HS-5 (cell line): ENCODE measurements at regions not wholly inside any gene's neighbourhood (a gene's known extent, or its start where the extent isn't known, plus 50 kb on each side); places are given as distances from the start of the nearest gene placed in this dataset.

Experiments
- DNase-seq: peaks from one replicate; pipeline ENCODE4 v3.0.0-alpha.2; 2012; ENCODE audit warnings: low read depth

DNA sequence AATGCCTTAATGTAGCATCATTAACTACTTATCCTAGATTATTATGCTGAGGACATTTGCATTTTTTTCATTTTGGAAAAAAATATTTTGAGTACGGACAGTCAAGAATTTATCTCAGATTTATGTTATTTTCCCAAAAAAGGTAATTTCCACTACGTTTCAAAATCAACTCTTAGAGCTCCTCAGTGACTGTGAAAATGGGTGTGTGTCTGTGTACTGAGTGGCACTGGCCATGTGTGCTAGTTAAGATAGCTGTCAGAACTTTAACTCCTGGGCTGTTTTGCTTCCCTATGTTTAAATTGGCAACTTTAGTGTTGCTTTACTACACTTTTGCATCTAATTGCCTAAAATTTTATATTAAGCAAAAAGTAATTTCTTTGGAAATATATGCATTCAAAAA lies 927.4 kb downstream of the EFNB2 start:
- DNase-seq = no peak

DNA sequence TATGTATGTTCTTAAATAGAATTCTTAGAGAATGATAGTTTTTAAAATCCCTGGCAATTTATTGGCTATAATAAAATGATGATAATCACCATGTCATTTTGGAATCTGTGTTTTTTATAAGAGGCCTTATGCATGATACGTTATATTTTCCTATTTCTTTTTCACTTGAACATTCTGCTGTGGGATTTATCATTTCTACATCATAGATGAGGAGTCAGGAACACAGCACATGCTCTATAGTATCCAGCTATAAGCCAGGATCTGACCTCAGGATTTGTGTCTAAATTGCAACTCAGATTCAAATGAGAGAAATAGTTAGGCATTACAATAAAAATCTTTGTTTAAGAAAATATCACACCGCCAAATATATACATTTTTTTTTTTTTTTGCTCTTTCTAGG lies 928.0 kb downstream of the EFNB2 start:
- DNase-seq = no peak

DNA sequence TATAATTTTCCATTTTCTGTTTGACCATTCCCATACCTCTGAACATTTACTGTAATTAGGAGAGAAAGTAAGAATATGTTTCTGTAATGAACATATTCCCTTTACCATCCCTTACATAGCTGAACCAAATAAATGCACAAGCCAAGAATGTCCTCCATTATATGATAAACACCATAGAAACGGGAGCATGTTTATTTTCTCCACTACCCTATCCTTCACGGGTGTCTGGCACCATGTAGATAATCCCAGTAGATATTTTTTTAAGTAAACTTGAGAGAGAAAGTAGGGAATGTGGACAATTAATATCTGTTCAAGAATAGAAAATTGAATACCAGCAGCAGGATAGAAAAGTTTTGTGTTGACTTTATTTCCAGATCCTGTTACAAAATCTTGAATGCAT lies 928.4 kb downstream of the EFNB2 start:
- DNase-seq = no peak

- no peak for DNase-seq
These were observed 932.3 kb downstream of the EFNB2 start for GRCh38 chr13:105602956-105603670.

GRCh38 chr13:105599477-105600037 lies 935.9 kb downstream of the EFNB2 start:
- no peak for DNase-seq

GRCh38 chr13:105598529-105598928 lies 936.9 kb downstream of the EFNB2 start:
- no peak for DNase-seq

- DNase-seq = no peak
These were observed 937.9 kb downstream of the EFNB2 start for GRCh38 chr13:105597573-105597972.

- DNase-seq = no peak
These were observed 940.0 kb downstream of the EFNB2 start for GRCh38 chr13:105595471-105595870.

DNA sequence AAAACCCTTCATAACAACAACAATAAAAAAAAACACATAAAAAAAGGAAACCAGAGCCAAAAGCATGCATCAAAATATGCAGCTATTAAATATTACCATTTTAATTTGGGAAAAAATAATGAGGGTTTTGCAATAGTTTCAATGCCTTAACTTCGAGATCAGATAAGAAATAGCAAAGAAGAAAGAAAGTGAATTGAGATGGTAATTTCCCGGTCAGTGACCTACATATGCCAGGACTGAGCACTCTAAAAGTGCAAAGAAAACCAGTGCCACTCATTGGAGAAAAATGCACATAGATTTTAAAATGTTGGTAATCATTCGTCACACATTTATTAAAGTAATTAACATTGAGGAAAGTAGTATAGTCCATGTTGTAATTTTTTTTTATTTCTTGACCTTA lies 944.2 kb downstream of the EFNB2 start:
- no peak for DNase-seq

DNA sequence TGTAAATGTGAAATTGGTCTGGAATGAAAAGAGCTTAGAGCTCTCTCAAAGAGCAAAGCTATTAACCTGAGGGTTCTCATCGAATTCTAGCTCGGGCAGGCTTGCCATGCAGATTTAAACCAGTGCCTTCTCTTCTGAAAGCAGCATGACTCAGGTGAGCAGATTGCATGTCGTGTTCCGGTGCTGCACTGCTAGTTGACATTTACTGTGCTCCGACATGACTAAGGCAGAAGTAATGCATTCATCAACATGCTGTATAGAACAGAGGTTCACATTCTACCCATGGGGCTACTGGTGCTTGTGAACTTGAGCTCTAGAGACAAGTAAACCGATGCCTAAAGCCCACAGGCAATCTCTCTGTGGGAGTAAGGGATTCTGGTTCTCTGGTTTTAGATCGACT lies 947.7 kb downstream of the EFNB2 start:
- no peak for DNase-seq

GRCh38 chr13:105579821-105580710 lies 955.4 kb downstream of the EFNB2 start:
- no peak for DNase-seq

GRCh38 chr13:105573136-105573535 lies 962.3 kb downstream of the EFNB2 start:
- DNase-seq = no peak

- DNase-seq = no peak
These were observed 963.1 kb downstream of the EFNB2 start for GRCh38 chr13:105572401-105572800.

DNA sequence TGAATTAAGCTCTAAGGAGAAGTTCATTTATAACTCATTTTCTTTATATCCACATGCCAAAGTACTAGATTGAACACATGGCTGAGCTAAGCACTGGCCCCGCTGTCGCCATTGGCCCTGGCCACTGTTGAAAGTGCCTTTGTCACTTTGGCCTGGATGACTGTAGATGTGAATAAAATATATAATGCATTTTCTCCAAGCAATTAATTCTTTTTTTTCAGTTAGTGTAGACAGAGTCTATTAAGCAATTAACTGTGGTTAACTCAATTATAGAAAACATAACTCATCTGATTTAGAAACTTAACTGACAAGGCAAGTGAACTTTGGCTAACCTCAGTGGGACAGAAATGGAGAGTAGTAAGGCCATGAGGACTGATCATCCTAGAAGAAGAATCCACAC lies 965.6 kb downstream of the EFNB2 start:
- DNase-seq = no peak

DNA sequence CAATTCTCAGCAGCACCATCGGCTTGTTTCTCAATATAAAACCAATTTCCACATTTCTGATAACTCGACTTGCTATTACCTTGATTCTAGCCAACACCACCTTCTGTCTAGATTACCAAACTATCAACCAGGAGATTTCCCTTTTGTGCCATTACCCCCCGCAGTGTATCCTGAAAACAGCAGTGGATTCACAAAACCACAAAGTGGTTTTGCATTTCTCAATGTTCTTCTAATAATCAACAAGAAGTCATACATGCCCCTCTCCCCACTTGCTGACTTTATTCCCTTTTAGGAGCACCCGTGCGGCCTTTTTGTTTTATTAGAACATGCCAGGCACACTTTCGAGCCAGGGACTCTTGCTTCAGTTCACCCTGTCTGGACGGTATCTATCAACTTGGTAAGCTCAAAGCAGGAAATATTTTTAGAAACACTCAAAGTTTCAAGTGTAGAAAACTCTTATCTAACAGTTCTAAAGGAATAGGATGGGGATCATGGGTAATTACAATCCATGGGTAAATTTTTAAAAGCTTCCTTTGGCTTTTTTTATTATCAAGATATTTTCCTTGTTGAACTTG lies 967.4 kb downstream of the EFNB2 start:
- no peak for DNase-seq

DNA sequence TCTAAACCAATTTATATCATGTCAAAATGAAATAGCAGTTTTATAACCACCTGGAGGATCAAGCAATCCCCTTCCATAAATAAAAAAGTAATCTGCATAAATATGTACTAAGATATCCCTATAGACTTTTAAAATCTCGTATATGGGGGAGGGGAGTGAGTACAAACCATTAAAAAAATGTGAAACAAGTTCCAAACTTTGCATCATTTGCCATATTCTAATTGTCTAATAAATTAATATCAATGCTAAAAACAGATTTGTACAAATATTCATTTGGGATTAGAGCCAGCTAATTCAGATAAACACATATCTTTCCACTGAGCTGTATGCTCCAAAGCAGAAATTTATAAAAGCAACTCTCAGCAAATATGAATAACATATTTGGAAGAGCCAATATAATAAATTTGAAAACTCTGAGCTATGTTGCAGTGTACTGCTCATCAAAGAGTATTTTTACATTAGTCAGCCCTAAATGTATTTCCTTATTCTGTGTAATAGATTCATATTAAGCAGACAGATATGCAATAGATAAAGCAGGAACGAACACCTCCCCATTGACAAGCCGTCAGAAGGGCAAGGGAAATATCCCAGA lies 970.2 kb downstream of the EFNB2 start:
- DNase-seq = no peak

- DNase-seq = no peak
These were observed 983.4 kb downstream of the EFNB2 start for GRCh38 chr13:105552078-105552477.

DNA sequence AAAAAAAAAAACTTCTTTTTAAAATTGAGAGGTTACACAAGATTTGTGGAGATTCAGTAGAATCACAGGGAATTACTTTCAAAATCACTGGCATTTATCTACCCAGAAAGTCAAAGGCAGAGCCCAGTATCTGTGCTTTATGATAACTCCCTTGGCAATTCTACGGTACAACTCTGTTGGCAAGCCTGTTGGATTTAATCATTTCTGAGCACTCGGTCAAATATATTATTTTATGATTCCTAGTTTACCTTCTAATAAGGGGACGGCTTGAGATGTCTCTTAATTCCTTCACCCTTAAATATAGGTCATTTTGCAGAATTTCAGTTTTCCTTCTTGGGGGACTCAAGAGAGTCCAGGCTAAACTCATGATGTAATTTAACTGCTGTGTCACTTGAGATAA lies 987.6 kb downstream of the EFNB2 start:
- no peak for DNase-seq

DNA sequence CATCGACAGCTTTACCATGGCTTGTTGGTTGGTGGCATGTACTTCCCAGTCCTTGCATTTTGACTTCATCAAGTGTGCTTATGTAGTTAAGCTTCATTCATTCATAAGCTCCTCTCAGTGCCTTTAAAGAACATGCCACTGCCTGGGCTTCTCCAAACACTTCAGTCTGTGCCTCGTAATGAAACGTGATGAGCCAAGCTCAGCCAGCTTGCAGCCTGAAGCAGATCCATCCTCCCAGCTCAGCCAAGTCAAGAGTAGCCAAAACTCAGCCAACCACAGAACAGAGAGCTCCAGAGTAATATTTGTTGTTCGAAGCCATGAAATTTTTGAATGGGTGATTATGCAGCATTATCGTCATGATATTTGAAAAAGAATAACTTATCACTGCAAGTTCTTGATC lies 989.7 kb downstream of the EFNB2 start:
- DNase-seq = no peak

- no peak for DNase-seq
These were observed 991.7 kb downstream of the EFNB2 start for GRCh38 chr13:105543742-105544141.

GRCh38 chr13:105541565-105541964 lies 993.9 kb downstream of the EFNB2 start:
- DNase-seq = no peak

- no peak for DNase-seq
These were observed 997.1 kb downstream of the EFNB2 start for GRCh38 chr13:105538346-105538745.
